DND-41 (cell line): ENCODE measurements at regions not wholly inside any gene's neighbourhood (a gene's known extent, or its start where the extent isn't known, plus 50 kb on each side); places are given as distances from the start of the nearest gene placed in this dataset.

Source experiments
- ATAC-seq: fragments of 200-7000 bp; cut with Tn5 transposase; 3 replicates; pipeline ENCODE4 v1.9.1; 2021; ENCODE audit warnings: low read depth; ENCODE audit not compliant: insufficient read depth
- DNase-seq: peaks from one replicate; pipeline ENCODE4 v3.0.0-alpha.2; 2020
- H2AFZ ChIP-seq: 2 replicates; pipeline ENCODE4 v1.6.0; 2012; ENCODE audit warnings: low read depth, low read length
- H3K27ac ChIP-seq: 2 replicates; pipeline ENCODE4 v1.5.1; 2012; ENCODE audit warnings: low read length, inconsistent platforms
- H3K27me3 ChIP-seq: fragments of 200-600 bp; sonication (generic); 2 replicates; pipeline ENCODE4 v1.6.0; 2012; ENCODE audit warnings: low read length, mild to moderate bottlenecking, inconsistent platforms; ENCODE audit not compliant: insufficient read depth, poor library complexity
- H3K36me3 ChIP-seq: 2 replicates; pipeline ENCODE4 v1.5.1; 2012; ENCODE audit warnings: low read length, inconsistent platforms; ENCODE audit not compliant: insufficient read depth
- H3K4me1 ChIP-seq: 2 replicates; pipeline ENCODE4 v1.5.1; 2012; ENCODE audit warnings: mild to moderate bottlenecking, low read length; ENCODE audit not compliant: insufficient read depth
- H3K4me2 ChIP-seq: 2 replicates; pipeline ENCODE4 v1.6.0; 2012; ENCODE audit warnings: mild to moderate bottlenecking, moderate library complexity, low read length, inconsistent platforms; ENCODE audit not compliant: insufficient read depth
- H3K4me3 ChIP-seq, 2 experiments: fragments of 200-600 bp in 1 of 2; shearing (Covaris generic) in 1 of 2; 2 replicates each; pipeline ENCODE4 v1.5.1; 2012 to 2016; ENCODE audit warnings: inconsistent platforms in 2 of 2, low read length in 2 of 2, mild to moderate bottlenecking in 2 of 2, low read depth in 1 of 2, moderate library complexity in 1 of 2
- H3K79me2 ChIP-seq: 2 replicates; pipeline ENCODE4 v1.6.0; 2012; ENCODE audit warnings: low read length, inconsistent platforms; ENCODE audit not compliant: insufficient read depth
- H3K9ac ChIP-seq: 2 replicates; pipeline ENCODE4 v1.6.0; 2012; ENCODE audit warnings: low read depth, mild to moderate bottlenecking, inconsistent platforms, low read length, moderate library complexity
- H3K9me3 ChIP-seq: 2 replicates; pipeline ENCODE4 v1.5.1; 2012; ENCODE audit warnings: low read length, moderate library complexity, mild to moderate bottlenecking, inconsistent platforms; ENCODE audit not compliant: insufficient read depth, severe bottlenecking
- H4K20me1 ChIP-seq: 2 replicates; pipeline ENCODE4 v1.6.0; 2012; ENCODE audit warnings: low read length; ENCODE audit not compliant: insufficient read depth
- CTCF ChIP-seq: IDR thresholded peaks from 2 replicates; pipeline ENCODE4 v1.5.1; 2012; ENCODE audit warnings: borderline replicate concordance, low read length, moderate library complexity, mild to moderate bottlenecking; ENCODE audit not compliant: poor library complexity, severe bottlenecking; ENCODE audit errors: extremely low read depth
- EZH2 ChIP-seq: IDR thresholded peaks from 3 replicates; pipeline ENCODE4 v1.6.1; 2012; ENCODE audit warnings: borderline replicate concordance, low read depth, mild to moderate bottlenecking, moderate library complexity, low read length, inconsistent platforms; ENCODE audit not compliant: severe bottlenecking

DNA sequence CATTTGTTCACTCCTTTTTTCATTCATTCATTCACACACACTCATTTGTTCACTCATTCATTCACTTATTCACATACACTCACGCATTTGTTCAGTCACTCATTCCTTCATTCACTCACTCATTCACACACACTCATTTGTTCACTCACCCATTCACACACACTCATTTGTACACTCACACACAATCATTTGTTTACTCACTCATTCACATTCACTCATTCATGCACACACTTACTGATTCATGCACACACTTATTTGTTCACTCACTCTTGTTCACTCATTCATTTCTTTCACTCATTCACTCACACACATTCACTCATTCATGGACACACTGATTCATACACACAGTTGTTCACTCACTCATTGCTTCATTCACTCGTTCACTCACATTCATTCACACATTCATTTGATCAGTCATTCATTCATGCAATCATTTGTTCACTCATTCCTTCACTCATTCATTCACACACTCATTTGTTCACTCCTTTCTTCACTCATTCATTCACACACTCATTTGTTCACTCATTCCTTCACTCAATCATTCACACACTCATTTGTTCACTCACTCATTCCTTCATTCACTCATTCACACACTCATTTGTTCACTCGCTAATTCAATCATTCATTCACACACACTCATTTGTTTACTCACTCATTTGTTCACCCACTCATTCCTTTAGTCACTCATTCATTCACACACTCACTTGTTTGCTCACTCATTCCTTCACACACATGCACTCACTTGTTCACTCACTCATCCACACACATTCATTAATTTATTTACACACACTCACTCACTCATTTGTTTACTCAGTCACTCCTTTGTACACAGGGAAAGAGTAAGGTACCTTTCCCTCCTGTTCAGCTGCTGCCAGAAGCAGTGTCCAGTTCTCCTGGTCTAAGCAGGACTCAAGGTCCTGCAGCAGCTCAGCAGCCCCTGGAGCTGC lies 50.7 kb upstream of the BHLHE23 start:
- H3K27me3 ChIP-seq, result no peaks in the 10 kb centered on the region
- H3K27ac ChIP-seq, result no peak overlapping the region
- no peak overlapping the region for H2AFZ ChIP-seq
- H3K9ac ChIP-seq, result no peak overlapping the region
- peaks cover 14% of the 10 kb centered on the region for H3K36me3 ChIP-seq
- TF ChIP-seq CTCF (no peak), EZH2 (no peak)
- no peak for DNase-seq
- H3K9me3 ChIP-seq, result no peaks in the 10 kb centered on the region
- H3K4me3 ChIP-seq, result no peak overlapping the region
- H3K4me2 ChIP-seq, result no peak overlapping the region
- peaks cover 73% of the 10 kb centered on the region for H4K20me1 ChIP-seq
- no peak for ATAC-seq
- H3K79me2 ChIP-seq, result peaks cover 7% of the 10 kb centered on the region; the same call in 1 of the 2 replicates
- no peaks in the 10 kb centered on the region for H3K4me1 ChIP-seq

- no peaks in the 10 kb centered on the region for H3K4me1 ChIP-seq
- H3K9ac ChIP-seq, result no peak overlapping the region
- no peaks in the 10 kb centered on the region for H3K27me3 ChIP-seq
- H4K20me1 ChIP-seq, result peaks cover 73% of the 10 kb centered on the region
- H3K4me2 ChIP-seq, result no peak overlapping the region
- no peak overlapping the region for H3K27ac ChIP-seq
- no peaks in the 10 kb centered on the region for H3K9me3 ChIP-seq
- TF ChIP-seq EZH2, result no peak
- peak; percentile 70 for TF ChIP-seq CTCF
- H3K36me3 ChIP-seq, result peaks cover 20% of the 10 kb centered on the region
- DNase-seq (peak; percentile 38), ATAC-seq (peak; percentile 66)
- peaks cover 4% of the 10 kb centered on the region; the same call in 1 of the 2 replicates for H3K79me2 ChIP-seq
- H3K4me3 ChIP-seq, result no peak overlapping the region
- no peak overlapping the region for H2AFZ ChIP-seq
Measured at GRCh38 chr20:63056236-63057170, 49.7 kb upstream of the BHLHE23 start.
